ENCODE measurements at regions not wholly inside any gene's neighbourhood (a gene's known extent, or its start where the extent isn't known, plus 50 kb on each side); places are given as distances from the start of the nearest gene placed in this dataset.
"Not testable (repeated sequence)": the region's sequence is repeated elsewhere in the genome, so short reads cannot be mapped to it uniquely, and the experiment has no call there.

DNA sequence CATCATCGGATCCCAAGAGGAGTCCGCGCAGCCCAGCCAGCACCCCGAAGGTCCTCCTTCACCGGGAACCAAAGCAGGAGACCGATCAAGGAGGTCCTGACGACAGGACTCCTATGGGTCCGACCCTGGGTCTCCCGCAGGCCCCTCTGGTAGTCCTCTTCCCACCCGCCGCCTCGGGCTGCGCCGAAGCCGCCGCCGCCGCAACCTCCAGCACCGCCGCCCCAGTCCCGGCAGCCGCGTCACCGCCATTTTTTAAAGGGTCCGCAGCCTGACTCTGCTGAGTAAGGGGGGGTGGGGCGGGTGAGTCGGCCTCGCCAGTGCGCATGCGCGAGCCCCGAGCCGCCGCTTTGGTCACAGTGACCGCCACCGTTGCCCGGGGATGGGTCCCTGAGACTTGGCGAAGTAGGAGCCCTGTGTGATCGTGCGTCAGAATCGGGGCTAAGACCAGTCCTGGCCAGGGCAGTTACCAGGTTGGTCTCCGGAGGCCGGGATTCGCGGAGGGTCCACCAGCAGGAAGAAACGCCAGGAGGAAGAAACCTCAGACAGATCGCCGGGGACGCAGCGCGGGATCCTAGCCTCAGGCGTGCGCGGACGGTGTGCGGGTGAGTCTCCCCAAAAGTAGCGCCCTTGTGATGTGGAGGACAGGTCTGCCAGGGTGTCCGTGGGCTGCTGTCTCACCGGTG is 1419.2 kb upstream of the PCDH10 start:
- H3K4me1 ChIP-seq (ENCODE audit: control insufficient read depth, insufficient read depth, low read length); H3K27me3 ChIP-seq (replicated peaks; ENCODE audit: control insufficient read depth, insufficient read depth, low read length); H3K9ac ChIP-seq (ENCODE audit: low read length); H3K36me3 ChIP-seq (ENCODE audit: control insufficient read depth, insufficient read depth, low read length, severe bottlenecking); DNase-seq (ENCODE audit: low read depth); H3K4me3 ChIP-seq (ENCODE audit: low read length); H3K9me3 ChIP-seq (ENCODE audit: control insufficient read depth, low read length): not testable (repeated sequence)

DNA sequence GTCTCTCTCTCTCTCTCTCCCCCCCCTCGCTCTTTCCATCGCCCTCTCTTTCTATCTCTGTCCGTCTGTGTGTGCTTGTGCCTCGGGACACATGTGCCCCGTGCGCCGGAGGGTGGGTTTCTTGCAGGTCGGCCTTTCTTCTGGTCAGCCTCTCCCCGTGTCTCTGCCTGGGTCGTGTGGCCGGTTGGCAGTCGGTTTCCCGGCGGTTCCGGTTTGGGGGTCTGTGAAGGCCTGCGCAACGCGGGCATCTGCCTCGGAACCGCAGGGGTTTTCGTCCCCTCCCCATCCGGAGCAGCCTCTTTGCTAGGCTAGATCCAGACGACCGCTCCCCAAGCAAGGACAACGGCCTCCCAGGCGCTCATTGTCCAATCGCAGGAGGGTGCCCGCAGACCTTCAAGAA is 1418.5 kb upstream of the PCDH10 start:
- not testable (repeated sequence) for H3K9me3 ChIP-seq (ENCODE audit: control insufficient read depth, low read length); DNase-seq (ENCODE audit: low read depth); H3K4me3 ChIP-seq (ENCODE audit: low read length); H3K27me3 ChIP-seq (replicated peaks; ENCODE audit: control insufficient read depth, insufficient read depth, low read length); H3K4me1 ChIP-seq (ENCODE audit: control insufficient read depth, insufficient read depth, low read length); H3K36me3 ChIP-seq (ENCODE audit: control insufficient read depth, insufficient read depth, low read length, severe bottlenecking); H3K9ac ChIP-seq (ENCODE audit: low read length)

DNA sequence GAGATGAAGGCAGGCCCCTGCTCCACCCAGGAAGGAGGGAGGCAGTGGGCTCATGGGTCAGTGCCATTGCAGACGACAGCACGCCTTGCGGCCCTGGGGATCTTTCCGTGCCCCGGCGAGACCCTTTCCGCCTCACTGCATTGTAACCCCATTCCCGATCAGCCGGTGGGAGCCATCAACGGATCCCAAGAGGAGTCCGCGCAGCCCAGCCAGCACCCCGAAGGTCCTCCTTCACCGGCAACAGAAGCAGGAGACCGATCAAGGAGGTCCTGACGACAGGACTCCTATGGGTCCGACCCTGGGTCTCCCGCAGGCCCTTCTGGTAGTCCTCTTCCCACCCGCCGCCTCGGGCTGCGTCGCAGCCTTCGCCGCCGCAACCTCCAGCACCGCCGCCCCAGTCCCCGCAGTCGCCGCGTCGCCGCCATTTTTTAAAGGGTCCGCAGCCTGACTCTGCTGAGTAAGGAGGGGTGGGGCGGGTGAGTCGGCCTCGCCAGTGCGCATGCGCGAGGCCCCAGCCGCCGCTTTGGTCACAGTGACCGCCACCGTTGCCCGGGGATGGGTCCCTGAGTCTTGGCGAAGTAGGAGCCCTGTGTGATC is 1417.0 kb upstream of the PCDH10 start:
- not testable (repeated sequence) for H3K27me3 ChIP-seq (replicated peaks; ENCODE audit: control insufficient read depth, insufficient read depth, low read length); H3K36me3 ChIP-seq (ENCODE audit: control insufficient read depth, insufficient read depth, low read length, severe bottlenecking); H3K9me3 ChIP-seq (ENCODE audit: control insufficient read depth, low read length); H3K4me3 ChIP-seq (ENCODE audit: low read length); DNase-seq (ENCODE audit: low read depth); H3K9ac ChIP-seq (ENCODE audit: low read length); H3K4me1 ChIP-seq (ENCODE audit: control insufficient read depth, insufficient read depth, low read length)

DNA sequence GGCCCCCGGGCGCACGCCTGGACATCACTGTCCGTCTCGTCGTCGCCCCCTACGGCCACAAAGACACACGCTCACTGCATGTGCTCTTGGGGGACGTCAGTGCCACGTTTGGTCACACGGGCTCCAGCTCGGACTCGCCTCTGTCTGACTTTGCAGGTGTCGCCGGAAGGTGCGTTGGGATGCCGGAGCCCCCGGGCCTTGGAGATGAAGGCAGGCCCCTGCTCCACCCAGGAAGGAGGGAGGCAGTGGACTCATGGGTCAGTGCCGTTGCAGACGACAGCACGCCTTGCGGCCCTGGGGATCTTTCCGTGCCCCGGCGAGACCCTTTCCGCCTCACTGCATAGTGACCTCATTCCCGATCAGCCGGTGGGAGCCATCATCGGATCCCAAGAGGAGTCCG is 1414.8 kb upstream of the PCDH10 start:
- H3K9me3 ChIP-seq (ENCODE audit: control insufficient read depth, low read length); H3K4me3 ChIP-seq (ENCODE audit: low read length); DNase-seq (ENCODE audit: low read depth); H3K9ac ChIP-seq (ENCODE audit: low read length); H3K27me3 ChIP-seq (replicated peaks; ENCODE audit: control insufficient read depth, insufficient read depth, low read length); H3K36me3 ChIP-seq (ENCODE audit: control insufficient read depth, insufficient read depth, low read length, severe bottlenecking); H3K4me1 ChIP-seq (ENCODE audit: control insufficient read depth, insufficient read depth, low read length): not testable (repeated sequence)

DNA sequence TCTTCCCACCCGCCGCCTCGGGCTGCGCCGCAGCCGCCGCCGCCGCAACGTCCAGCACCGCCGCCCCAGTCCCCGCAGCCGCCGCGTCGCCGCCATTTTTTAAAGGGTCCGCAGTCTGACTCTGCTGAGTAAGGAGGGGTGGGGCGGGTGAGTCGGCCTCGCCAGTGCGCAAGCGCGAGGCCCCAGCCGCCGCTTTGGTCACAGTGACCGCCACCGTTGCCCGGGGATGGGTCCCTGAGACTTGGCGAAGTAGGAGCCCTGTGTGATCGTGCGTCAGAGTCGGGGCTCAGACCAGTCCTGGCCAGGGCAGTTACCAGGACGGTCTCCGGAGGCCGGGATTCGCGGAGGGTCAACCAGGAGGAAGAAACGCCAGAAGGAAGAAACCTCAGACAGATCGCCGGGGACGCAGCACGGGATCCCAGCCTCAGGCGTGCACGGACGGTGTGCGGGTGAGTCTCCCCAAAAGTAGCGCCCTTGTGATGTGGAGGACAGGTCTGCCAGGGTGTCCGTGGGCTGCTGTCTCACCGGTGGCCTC is 1414.2 kb upstream of the PCDH10 start:
- DNase-seq (ENCODE audit: low read depth); H3K9ac ChIP-seq (ENCODE audit: low read length); H3K36me3 ChIP-seq (ENCODE audit: control insufficient read depth, insufficient read depth, low read length, severe bottlenecking); H3K4me3 ChIP-seq (ENCODE audit: low read length); H3K9me3 ChIP-seq (ENCODE audit: control insufficient read depth, low read length); H3K27me3 ChIP-seq (replicated peaks; ENCODE audit: control insufficient read depth, insufficient read depth, low read length); H3K4me1 ChIP-seq (ENCODE audit: control insufficient read depth, insufficient read depth, low read length): not testable (repeated sequence)

DNA sequence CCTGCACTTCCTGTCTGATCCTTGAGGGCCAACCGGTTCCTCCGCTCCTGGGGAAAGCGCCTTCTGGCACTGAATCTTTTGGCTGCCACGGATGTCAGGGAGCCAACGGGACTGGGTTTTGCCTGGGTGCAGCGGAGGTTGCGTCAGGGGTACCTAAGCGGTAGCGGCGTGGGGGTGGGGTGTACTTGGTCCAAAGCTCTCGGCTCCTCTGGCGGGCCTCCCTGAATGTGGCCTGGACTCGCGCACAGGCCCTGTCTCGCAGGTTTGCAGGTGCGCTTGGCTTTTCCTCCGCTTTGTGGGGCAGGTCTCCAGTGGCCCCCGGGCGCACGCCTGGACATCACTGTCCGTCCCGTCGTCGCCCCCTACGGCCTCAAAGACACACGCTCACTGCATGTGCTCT is 1410.1 kb upstream of the PCDH10 start:
- H3K27me3 ChIP-seq (replicated peaks; ENCODE audit: control insufficient read depth, insufficient read depth, low read length); DNase-seq (ENCODE audit: low read depth): not testable (repeated sequence)

DNA sequence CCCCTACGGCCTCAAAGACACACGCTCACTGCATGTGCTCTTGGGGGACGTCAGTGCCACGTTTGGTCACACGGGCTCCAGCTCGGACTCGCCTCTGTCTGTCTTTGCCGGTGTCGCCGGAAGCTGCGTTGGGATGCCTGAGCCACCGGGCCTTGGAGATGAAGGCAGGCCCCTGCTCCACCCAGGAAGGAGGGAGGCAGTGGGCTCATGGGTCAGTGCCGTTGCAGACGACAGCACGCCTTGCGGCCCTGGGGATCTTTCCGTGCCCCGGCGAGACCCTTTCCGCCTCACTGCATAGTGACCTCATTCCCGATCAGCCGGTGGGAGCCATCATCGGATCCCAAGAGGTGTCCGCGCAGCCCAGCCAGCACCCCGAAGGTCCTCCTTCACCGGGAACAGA is 1407.3 kb upstream of the PCDH10 start:
- not testable (repeated sequence) for H3K9me3 ChIP-seq (ENCODE audit: control insufficient read depth, low read length); DNase-seq (ENCODE audit: low read depth); H3K4me3 ChIP-seq (ENCODE audit: low read length); H3K36me3 ChIP-seq (ENCODE audit: control insufficient read depth, insufficient read depth, low read length, severe bottlenecking); H3K9ac ChIP-seq (ENCODE audit: low read length); H3K27me3 ChIP-seq (replicated peaks; ENCODE audit: control insufficient read depth, insufficient read depth, low read length); H3K4me1 ChIP-seq (ENCODE audit: control insufficient read depth, insufficient read depth, low read length)

More for the DNA sequence above, 1410.1 kb upstream of the PCDH10 start:
- not testable (repeated sequence) for H3K9ac ChIP-seq (ENCODE audit: low read length); H3K4me3 ChIP-seq (ENCODE audit: low read length); H3K4me1 ChIP-seq (ENCODE audit: control insufficient read depth, insufficient read depth, low read length); H3K9me3 ChIP-seq (ENCODE audit: control insufficient read depth, low read length); H3K36me3 ChIP-seq (ENCODE audit: control insufficient read depth, insufficient read depth, low read length, severe bottlenecking)

DNA sequence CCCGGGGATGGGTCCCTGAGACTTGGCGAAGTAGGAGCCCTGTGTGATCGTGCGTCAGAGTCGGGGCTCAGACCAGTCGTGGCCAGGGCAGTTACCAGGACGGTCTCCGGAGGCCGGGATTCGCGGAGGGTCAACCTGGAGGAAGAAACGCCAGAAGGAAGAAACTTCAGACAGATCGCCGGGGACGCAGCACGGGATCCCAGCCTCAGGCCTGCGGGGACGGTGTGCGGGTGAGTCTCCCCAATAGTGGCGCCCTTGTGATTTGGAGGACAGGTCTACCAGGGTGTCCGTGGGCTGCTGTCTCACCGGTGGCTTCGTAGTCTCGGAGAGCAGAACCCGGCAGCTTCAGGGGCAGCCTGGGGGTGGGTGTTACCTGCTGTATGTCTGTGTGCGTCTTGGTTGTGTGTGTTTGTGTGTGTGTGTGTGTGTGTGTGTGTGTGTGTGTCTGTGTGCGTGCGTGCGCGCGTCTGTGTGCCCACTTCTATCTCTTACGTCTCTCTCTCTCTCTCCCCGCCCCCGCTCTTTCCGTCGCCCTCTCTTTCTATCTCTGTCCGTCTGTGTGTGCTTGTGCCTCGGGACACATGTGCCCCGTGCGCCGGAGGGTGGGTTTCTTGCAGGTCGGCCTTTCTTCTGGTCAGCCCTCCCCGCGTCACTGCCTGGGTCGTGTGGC is 1406.4 kb upstream of the PCDH10 start:
- not testable (repeated sequence) for H3K9ac ChIP-seq (ENCODE audit: low read length); DNase-seq (ENCODE audit: low read depth)

DNA sequence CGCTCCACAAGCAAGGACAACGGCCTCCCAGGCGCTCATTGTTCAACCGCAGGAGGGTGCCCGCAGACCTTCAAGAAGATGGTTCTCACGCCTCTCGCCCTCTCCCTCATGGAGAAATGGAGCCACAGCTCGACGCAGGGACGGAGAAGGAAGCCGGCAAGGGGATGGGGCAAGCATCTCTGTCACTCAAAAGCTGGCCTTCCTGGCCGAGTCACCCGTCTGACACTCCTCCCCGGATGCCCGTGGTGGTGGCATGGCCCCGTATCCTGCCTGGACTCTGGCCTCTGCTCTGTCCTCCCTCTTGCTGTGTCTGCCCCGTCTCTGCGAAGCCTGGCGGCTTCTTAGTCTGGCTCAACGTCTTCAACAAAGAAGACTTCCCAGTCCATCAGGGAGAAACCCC is 1405.7 kb upstream of the PCDH10 start:
- DNase-seq (ENCODE audit: low read depth); H3K9ac ChIP-seq (ENCODE audit: low read length); H3K4me1 ChIP-seq (ENCODE audit: control insufficient read depth, insufficient read depth, low read length); H3K36me3 ChIP-seq (ENCODE audit: control insufficient read depth, insufficient read depth, low read length, severe bottlenecking); H3K4me3 ChIP-seq (ENCODE audit: low read length); H3K27me3 ChIP-seq (replicated peaks; ENCODE audit: control insufficient read depth, insufficient read depth, low read length); H3K9me3 ChIP-seq (ENCODE audit: control insufficient read depth, low read length): not testable (repeated sequence)

More for the DNA sequence above, 1406.4 kb upstream of the PCDH10 start:
- H3K4me1 ChIP-seq (ENCODE audit: control insufficient read depth, insufficient read depth, low read length); H3K9me3 ChIP-seq (ENCODE audit: control insufficient read depth, low read length); H3K36me3 ChIP-seq (ENCODE audit: control insufficient read depth, insufficient read depth, low read length, severe bottlenecking); H3K27me3 ChIP-seq (replicated peaks; ENCODE audit: control insufficient read depth, insufficient read depth, low read length); H3K4me3 ChIP-seq (ENCODE audit: low read length): not testable (repeated sequence)

DNA sequence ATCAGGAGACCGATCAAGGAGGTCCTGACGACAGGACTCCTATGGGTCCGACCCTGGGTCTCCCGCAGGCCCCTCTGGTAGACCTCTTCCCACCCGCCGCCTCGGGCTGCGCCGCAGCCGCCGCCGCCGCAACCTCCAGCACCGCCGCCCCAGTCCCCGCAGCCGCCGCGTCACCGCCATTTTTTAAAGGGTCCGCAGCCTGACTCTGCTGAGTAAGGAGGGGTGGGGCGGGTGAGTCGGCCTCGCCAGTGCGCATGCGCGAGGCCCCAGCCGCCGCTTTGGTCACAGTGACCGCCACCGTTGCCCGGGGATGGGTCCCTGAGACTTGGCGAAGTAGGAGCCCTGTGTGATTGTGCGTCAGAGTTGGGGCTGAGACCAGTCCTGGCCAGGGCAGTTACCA is 1401.9 kb upstream of the PCDH10 start:
- H3K36me3 ChIP-seq (ENCODE audit: control insufficient read depth, insufficient read depth, low read length, severe bottlenecking); H3K4me3 ChIP-seq (ENCODE audit: low read length); H3K9me3 ChIP-seq (ENCODE audit: control insufficient read depth, low read length); H3K27me3 ChIP-seq (replicated peaks; ENCODE audit: control insufficient read depth, insufficient read depth, low read length); H3K4me1 ChIP-seq (ENCODE audit: control insufficient read depth, insufficient read depth, low read length); H3K9ac ChIP-seq (ENCODE audit: low read length); DNase-seq (ENCODE audit: low read depth): not testable (repeated sequence)

DNA sequence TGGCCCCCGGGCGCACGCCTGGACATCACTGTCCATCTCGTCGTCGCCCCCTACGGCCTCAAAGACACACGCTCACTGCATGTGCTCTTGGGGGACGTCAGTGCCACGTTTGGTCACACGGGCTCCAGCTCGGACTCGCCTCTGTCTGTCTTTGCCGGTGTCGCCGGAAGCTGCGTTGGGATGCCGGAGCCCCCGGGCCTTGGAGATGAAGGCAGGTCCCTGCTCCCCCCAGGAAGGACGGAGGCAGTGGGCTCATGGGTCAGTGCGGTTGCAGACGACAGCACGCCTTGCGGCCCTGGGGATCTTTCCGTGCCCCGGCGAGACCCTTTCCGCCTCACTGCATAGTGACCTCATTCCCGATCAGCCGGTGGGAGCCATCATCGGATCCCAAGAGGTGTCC is 1399.9 kb upstream of the PCDH10 start:
- DNase-seq (ENCODE audit: low read depth); H3K36me3 ChIP-seq (ENCODE audit: control insufficient read depth, insufficient read depth, low read length, severe bottlenecking): not testable (repeated sequence)

More for the DNA sequence above, 1399.9 kb upstream of the PCDH10 start:
- not testable (repeated sequence) for H3K9me3 ChIP-seq (ENCODE audit: control insufficient read depth, low read length); H3K9ac ChIP-seq (ENCODE audit: low read length); H3K4me1 ChIP-seq (ENCODE audit: control insufficient read depth, insufficient read depth, low read length); H3K4me3 ChIP-seq (ENCODE audit: low read length); H3K27me3 ChIP-seq (replicated peaks; ENCODE audit: control insufficient read depth, insufficient read depth, low read length)

All from adipocyte (in vitro differentiated cells).